SK-N-SH treated with all-trans-retinoic acid at 6 μM for 48 hours (cell line): ENCODE measurements at regions not wholly inside any gene's neighbourhood (a gene's known extent, or its start where the extent isn't known, plus 50 kb on each side); places are given as distances from the start of the nearest gene placed in this dataset.

Experiments used
- ATAC-seq: fragments of 200-7000 bp; cut with Tn5 transposase; 3 replicates; pipeline ENCODE4 v1.9.1; 2020; ENCODE audit warnings: mild to moderate bottlenecking, moderate library complexity
- ARNTL ChIP-seq: fragments of 450-650 bp; formaldehyde crosslinking; IDR thresholded peaks from 2 replicates; pipeline ENCODE4 v1.5.0; 2020; ENCODE audit warnings: low read depth, mild to moderate bottlenecking, moderate library complexity, borderline replicate concordance
- BACH2 ChIP-seq: fragments of 250-450 bp; sonication (Bioruptor Pico); IDR thresholded peaks from 2 replicates; pipeline ENCODE4 v1.9.0; 2021; ENCODE audit warnings: mild to moderate bottlenecking, borderline replicate concordance
- CREB5 ChIP-seq: fragments of 250-450 bp; sonication (Bioruptor Pico); IDR thresholded peaks from 2 replicates; pipeline ENCODE4 v1.5.1; 2020; ENCODE audit warnings: low read depth, mild to moderate bottlenecking, moderate library complexity
- CSRNP3 ChIP-seq: fragments of 250-450 bp; sonication (Bioruptor Pico); IDR thresholded peaks from 2 replicates; pipeline ENCODE4 v1.5.1; 2021; ENCODE audit warnings: mild to moderate bottlenecking, moderate library complexity
- ESRRG ChIP-seq: fragments of 250-450 bp; sonication (Bioruptor Pico); IDR thresholded peaks from 2 replicates; pipeline ENCODE4 v1.6.1; 2021; ENCODE audit warnings: mild to moderate bottlenecking
- GLIS3 ChIP-seq: fragments of 250-450 bp; sonication (Bioruptor Pico); IDR thresholded peaks from 2 replicates; pipeline ENCODE4 v1.5.0; 2020; ENCODE audit warnings: mild to moderate bottlenecking, moderate library complexity
- ISL1 ChIP-seq: fragments of 250-450 bp; sonication (Bioruptor Pico); IDR thresholded peaks from 2 replicates; pipeline ENCODE4 v2.1.2; 2022; ENCODE audit warnings: mild to moderate bottlenecking, moderate library complexity
- OSR1 ChIP-seq: fragments of 250-450 bp; sonication (Bioruptor Pico); IDR thresholded peaks from 2 replicates; pipeline ENCODE4 v1.8.0; 2022; ENCODE audit warnings: moderate library complexity, mild to moderate bottlenecking, inconsistent platforms
- PATZ1 ChIP-seq: fragments of 250-450 bp; sonication (Bioruptor Pico); IDR thresholded peaks from 2 replicates; pipeline ENCODE4 v1.8.0; 2020; ENCODE audit warnings: mild to moderate bottlenecking, moderate library complexity, borderline replicate concordance
- POU6F1 ChIP-seq: fragments of 250-450 bp; sonication (Bioruptor Pico); IDR thresholded peaks from 2 replicates; pipeline ENCODE4 v1.8.0; 2021; ENCODE audit warnings: low read depth, mild to moderate bottlenecking, moderate library complexity, borderline replicate concordance
- PPARA ChIP-seq: fragments of 250-450 bp; sonication (Bioruptor Pico); IDR thresholded peaks from 2 replicates; pipeline ENCODE4 v1.5.0; 2020; ENCODE audit warnings: mild to moderate bottlenecking, borderline replicate concordance
- RARB ChIP-seq: fragments of 250-450 bp; sonication (Bioruptor Pico); IDR thresholded peaks from 2 replicates; pipeline ENCODE4 v1.8.0; 2021; ENCODE audit warnings: mild to moderate bottlenecking, moderate library complexity
- SNAI2 ChIP-seq: fragments of 250-450 bp; sonication (Bioruptor Pico); IDR thresholded peaks from 2 replicates; pipeline ENCODE4 v1.5.0; 2020; ENCODE audit warnings: mild to moderate bottlenecking, moderate library complexity
- TCF4 ChIP-seq: fragments of 250-450 bp; sonication (Bioruptor Pico); IDR thresholded peaks from 2 replicates; pipeline ENCODE4 v1.8.0; 2021; ENCODE audit warnings: mild to moderate bottlenecking, moderate library complexity, borderline replicate concordance
- TOX ChIP-seq: fragments of 250-450 bp; sonication (Bioruptor Pico); IDR thresholded peaks from 2 replicates; pipeline ENCODE4 v1.8.0; 2021; ENCODE audit warnings: mild to moderate bottlenecking, moderate library complexity, borderline replicate concordance
- TSHZ2 ChIP-seq: fragments of 250-450 bp; sonication (Bioruptor Pico); IDR thresholded peaks from 2 replicates; pipeline ENCODE4 v1.5.0; 2020; ENCODE audit warnings: mild to moderate bottlenecking, moderate library complexity
- ZC3H10 ChIP-seq: fragments of 250-450 bp; sonication (Bioruptor Pico); IDR thresholded peaks from 2 replicates; pipeline ENCODE4 v1.5.1; 2021; ENCODE audit warnings: mild to moderate bottlenecking, moderate library complexity
- ZFP3 ChIP-seq: fragments of 250-450 bp; sonication (Bioruptor Pico); IDR thresholded peaks from 2 replicates; pipeline ENCODE4 v1.5.0; 2020; ENCODE audit warnings: mild to moderate bottlenecking, moderate library complexity
- ZFP30 ChIP-seq: fragments of 450-650 bp; formaldehyde crosslinking; IDR thresholded peaks from 2 replicates; pipeline ENCODE4 v1.5.0; 2022; ENCODE audit warnings: mild to moderate bottlenecking, moderate library complexity
- ZNF565 ChIP-seq: fragments of 450-650 bp; formaldehyde crosslinking; conservative IDR thresholded peaks from 2 replicates; pipeline ENCODE4 v1.5.0; 2020; ENCODE audit warnings: low read depth, mild to moderate bottlenecking, moderate library complexity
- ZNF70 ChIP-seq: fragments of 450-650 bp; formaldehyde crosslinking; IDR thresholded peaks from 2 replicates; pipeline ENCODE4 v1.5.0; 2020; ENCODE audit warnings: mild to moderate bottlenecking, moderate library complexity
- ZNF8 ChIP-seq: fragments of 450-650 bp; formaldehyde crosslinking; IDR thresholded peaks from 2 replicates; pipeline ENCODE4 v1.5.0; 2020; ENCODE audit warnings: mild to moderate bottlenecking, moderate library complexity

- TF ChIP-seq TCF4 (CRISPR knock-in tag) (no peak), ISL1 (CRISPR knock-in tag) (no peak), PATZ1 (no peak), ZNF565 (no peak), CREB5 (no peak), ZNF70 (no peak), ZFP30 (CRISPR knock-in tag) (no peak), CSRNP3 (CRISPR knock-in tag) (no peak), ZC3H10 (CRISPR knock-in tag) (no peak), ARNTL (CRISPR knock-in tag) (no peak), OSR1 (CRISPR knock-in tag) (no peak), TOX (CRISPR knock-in tag) (no peak), ZFP3 (CRISPR knock-in tag) (no peak), GLIS3 (CRISPR knock-in tag) (no peak), PPARA (no peak)
- ATAC-seq = no peak
Observed at GRCh38 chr13:90773681-90774080, 573.8 kb upstream of the MIR17HG start.

GRCh38 chr13:90776051-90776748 lies 571.3 kb upstream of the MIR17HG start:
- TF ChIP-seq ARNTL (CRISPR knock-in tag) = no peak
- TF ChIP-seq ZC3H10 (CRISPR knock-in tag) = no peak
- no peak for TF ChIP-seq POU6F1
- no peak for TF ChIP-seq ESRRG (CRISPR knock-in tag)
- TF ChIP-seq ZFP30 (CRISPR knock-in tag) = no peak
- TF ChIP-seq TSHZ2 (CRISPR knock-in tag) = no peak
- no peak for TF ChIP-seq ISL1 (CRISPR knock-in tag)
- no peak for TF ChIP-seq SNAI2 (CRISPR knock-in tag)
- no peak for TF ChIP-seq GLIS3 (CRISPR knock-in tag)
- no peak for TF ChIP-seq RARB
- no peak for TF ChIP-seq TCF4 (CRISPR knock-in tag)
- no peak for TF ChIP-seq ZNF8 (CRISPR knock-in tag)
- no peak for TF ChIP-seq OSR1 (CRISPR knock-in tag)
- TF ChIP-seq TOX (CRISPR knock-in tag) = no peak
- no peak for TF ChIP-seq BACH2 (CRISPR knock-in tag)
- no peak for TF ChIP-seq ZNF70
- no peak for ATAC-seq

- TF ChIP-seq ZFP30 (CRISPR knock-in tag) (no peak), POU6F1 (no peak), ZNF8 (CRISPR knock-in tag) (no peak), RARB (no peak), ZC3H10 (CRISPR knock-in tag) (no peak)
- ATAC-seq = no peak
Observed at GRCh38 chr13:90783273-90783672, 564.2 kb upstream of the MIR17HG start.
